ENCODE measurements at regions not wholly inside any gene's neighbourhood (a gene's known extent, or its start where the extent isn't known, plus 50 kb on each side); places are given as distances from the start of the nearest gene placed in this dataset.

DNA sequence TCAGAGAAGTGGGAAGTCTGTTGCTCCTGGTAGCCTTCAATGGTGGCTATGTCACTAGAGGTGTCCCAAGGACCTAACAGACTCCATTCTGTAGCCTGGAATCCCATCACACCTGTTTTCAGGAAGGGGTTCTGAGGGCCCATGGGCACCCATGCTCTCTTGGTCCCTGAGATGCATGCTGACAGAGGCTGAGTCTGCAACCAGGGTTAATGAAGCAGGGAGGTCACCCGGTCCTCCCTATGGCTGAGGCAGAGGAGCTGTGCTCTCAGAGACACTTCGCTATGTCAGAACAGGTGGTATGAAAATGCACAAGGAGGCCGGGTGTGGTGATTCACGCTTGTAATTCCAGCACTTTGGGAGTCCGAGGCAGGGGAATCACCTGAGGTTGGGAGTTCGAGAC, 452.1 kb downstream of the TCERG1L start:
- H3K9ac ChIP-seq (ENCODE audit: insufficient read depth in 1 of 2, low read length in 2 of 2) = no peak overlapping the region

DNA sequence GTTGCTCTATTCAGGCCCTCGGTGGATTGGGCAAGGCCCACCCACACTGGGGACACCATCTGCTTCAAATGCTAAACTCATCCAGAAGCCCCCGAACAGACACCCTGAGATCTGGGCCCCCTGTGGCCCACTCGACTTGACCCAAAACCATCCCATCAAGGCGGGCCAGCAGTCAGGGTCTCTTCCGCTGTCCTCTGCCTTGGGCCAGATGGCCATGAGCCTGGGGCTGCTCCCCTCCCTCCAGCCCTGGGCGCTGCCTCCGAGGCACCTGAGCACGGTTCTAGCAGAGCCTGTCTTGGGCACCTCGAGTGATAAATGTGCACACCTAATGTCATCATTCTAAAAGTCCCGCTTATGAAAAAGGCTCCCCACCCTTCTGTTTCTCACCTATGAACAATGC, 449.4 kb downstream of the TCERG1L start:
- DNase-seq = no peak
- Histone ChIP-seq H3K4me1 (ENCODE audit: control insufficient read depth in 5 of 5, insufficient read depth in 5 of 5, low read length in 5 of 5) (no peaks in the 10 kb centered on the region), H3K36me3 (ENCODE audit: control insufficient read depth in 4 of 4, insufficient read depth in 4 of 4, low read length in 4 of 4) (no peaks in the 10 kb centered on the region), H3K27me3 (ENCODE audit: control insufficient read depth in 3 of 3, insufficient read depth in 3 of 3, low read length in 2 of 3) (peaks cover 0 to 5% (median 0%) of the 10 kb centered on the region in 3 donors), H3K27ac (ENCODE audit: low read depth in 1 of 2, low read length in 1 of 2) (no peak overlapping the region), H3K9ac (ENCODE audit: insufficient read depth in 1 of 2, low read length in 2 of 2) (no peak overlapping the region), H3K4me3 (no peak overlapping the region), H3K9me3 (ENCODE audit: control insufficient read depth in 4 of 4, insufficient read depth in 3 of 4, low read length in 3 of 4) (peaks cover 0 to 7% (median 0%) of the 10 kb centered on the region in 4 donors)
- no peak for ATAC-seq (ENCODE audit: insufficient read depth, low FRiP score)
- TF ChIP-seq, protein P1, sequence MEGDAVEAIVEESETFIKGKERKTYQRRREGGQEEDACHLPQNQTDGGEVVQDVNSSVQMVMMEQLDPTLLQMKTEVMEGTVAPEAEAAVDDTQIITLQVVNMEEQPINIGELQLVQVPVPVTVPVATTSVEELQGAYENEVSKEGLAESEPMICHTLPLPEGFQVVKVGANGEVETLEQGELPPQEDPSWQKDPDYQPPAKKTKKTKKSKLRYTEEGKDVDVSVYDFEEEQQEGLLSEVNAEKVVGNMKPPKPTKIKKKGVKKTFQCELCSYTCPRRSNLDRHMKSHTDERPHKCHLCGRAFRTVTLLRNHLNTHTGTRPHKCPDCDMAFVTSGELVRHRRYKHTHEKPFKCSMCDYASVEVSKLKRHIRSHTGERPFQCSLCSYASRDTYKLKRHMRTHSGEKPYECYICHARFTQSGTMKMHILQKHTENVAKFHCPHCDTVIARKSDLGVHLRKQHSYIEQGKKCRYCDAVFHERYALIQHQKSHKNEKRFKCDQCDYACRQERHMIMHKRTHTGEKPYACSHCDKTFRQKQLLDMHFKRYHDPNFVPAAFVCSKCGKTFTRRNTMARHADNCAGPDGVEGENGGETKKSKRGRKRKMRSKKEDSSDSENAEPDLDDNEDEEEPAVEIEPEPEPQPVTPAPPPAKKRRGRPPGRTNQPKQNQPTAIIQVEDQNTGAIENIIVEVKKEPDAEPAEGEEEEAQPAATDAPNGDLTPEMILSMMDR (IDR thresholded peaks at IDR 0.05; ENCODE audit: control extremely low read depth, extremely low read depth) = no peak
- WGBS, 2 donors = 94 to 95% methylated on average over 10 of the region's 10 CpGs

More for the DNA sequence above, 452.1 kb downstream of the TCERG1L start:
- Histone ChIP-seq H3K27me3 (ENCODE audit: control insufficient read depth in 3 of 3, insufficient read depth in 3 of 3, low read length in 2 of 3) (peaks cover 0 to 5% (median 0%) of the 10 kb centered on the region in 3 donors), H3K36me3 (ENCODE audit: control insufficient read depth in 4 of 4, insufficient read depth in 4 of 4, low read length in 4 of 4) (no peaks in the 10 kb centered on the region), H3K9me3 (ENCODE audit: control insufficient read depth in 4 of 4, insufficient read depth in 3 of 4, low read length in 3 of 4) (peaks cover 0 to 12% (median 8%) of the 10 kb centered on the region in 4 donors), H3K4me1 (ENCODE audit: control insufficient read depth in 5 of 5, insufficient read depth in 5 of 5, low read length in 5 of 5) (no peaks in the 10 kb centered on the region), H3K27ac (ENCODE audit: low read depth in 1 of 2, low read length in 1 of 2) (no peak overlapping the region), H3K4me3 (no peak overlapping the region)
- TF ChIP-seq, protein P1 (IDR thresholded peaks at IDR 0.05; ENCODE audit: control extremely low read depth, extremely low read depth) = no peak
- ATAC-seq (ENCODE audit: insufficient read depth, low FRiP score) = no peak
- no peak for DNase-seq
- 85 to 94% methylated on average over 6 of the region's 6 CpGs for WGBS, 2 donors

DNA sequence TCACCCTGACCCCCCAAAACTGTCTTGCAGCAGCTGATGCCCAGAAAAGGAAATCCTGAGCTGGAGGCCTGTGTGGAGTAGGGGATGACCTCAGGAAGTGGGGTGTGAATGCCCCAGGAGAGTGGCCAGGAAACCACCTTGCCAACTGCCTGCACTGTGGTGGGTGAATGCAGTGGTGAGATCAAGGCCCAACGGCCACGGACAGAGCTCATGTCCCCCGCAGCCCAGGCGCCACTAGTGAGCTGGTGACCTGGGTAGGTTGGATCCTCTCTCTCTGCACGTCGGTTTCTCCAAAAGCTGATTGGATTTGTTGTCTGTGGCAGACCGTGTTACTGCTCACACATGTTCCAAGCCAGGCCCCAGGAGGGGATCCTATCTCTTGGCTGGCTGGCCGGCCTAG, 448.9 kb downstream of the TCERG1L start:
- Histone ChIP-seq H3K27me3 (ENCODE audit: control insufficient read depth in 3 of 3, insufficient read depth in 3 of 3, low read length in 2 of 3) (peaks cover 0 to 5% (median 0%) of the 10 kb centered on the region in 3 donors), H3K9me3 (ENCODE audit: control insufficient read depth in 4 of 4, insufficient read depth in 3 of 4, low read length in 3 of 4) (peaks cover 0 to 4% (median 0%) of the 10 kb centered on the region in 4 donors), H3K4me1 (ENCODE audit: control insufficient read depth in 5 of 5, insufficient read depth in 5 of 5, low read length in 5 of 5) (no peaks in the 10 kb centered on the region), H3K9ac (ENCODE audit: insufficient read depth in 1 of 2, low read length in 2 of 2) (no peak overlapping the region), H3K36me3 (ENCODE audit: control insufficient read depth in 4 of 4, insufficient read depth in 4 of 4, low read length in 4 of 4) (no peaks in the 10 kb centered on the region), H3K4me3 (no peak overlapping the region), H3K27ac (ENCODE audit: low read depth in 1 of 2, low read length in 1 of 2) (no peak overlapping the region)
- ATAC-seq (ENCODE audit: insufficient read depth, low FRiP score) (no peak), DNase-seq (no peak)
- TF ChIP-seq, protein P1 (IDR thresholded peaks at IDR 0.05; ENCODE audit: control extremely low read depth, extremely low read depth) = no peak
- 83 to 85% methylated on average over 8 of the region's 8 CpGs for WGBS, 2 donors

DNA sequence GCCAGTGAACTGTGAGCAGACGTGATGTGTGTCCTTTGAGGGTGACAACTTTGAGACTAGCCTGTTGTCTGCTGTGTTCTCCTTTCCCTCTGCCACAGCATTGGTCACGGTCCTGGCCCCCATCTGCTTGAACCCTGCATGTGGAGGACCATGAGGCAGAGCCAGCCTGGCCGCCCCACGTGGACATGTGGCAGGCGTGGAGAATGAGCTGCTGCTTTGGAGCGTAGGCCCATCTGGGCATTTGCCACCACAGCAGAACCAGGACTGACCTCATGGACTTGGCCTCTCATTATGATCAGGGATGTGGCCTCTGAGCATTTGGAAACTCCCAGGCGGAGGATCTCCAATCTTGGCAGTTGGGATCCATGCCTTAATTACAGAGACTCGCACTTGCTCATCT, 448.5 kb downstream of the TCERG1L start:
- DNase-seq (no peak), ATAC-seq (ENCODE audit: insufficient read depth, low FRiP score) (no peak)
- Histone ChIP-seq H3K9ac (ENCODE audit: insufficient read depth in 1 of 2, low read length in 2 of 2) (no peak overlapping the region), H3K27ac (ENCODE audit: low read depth in 1 of 2, low read length in 1 of 2) (no peak overlapping the region), H3K4me1 (ENCODE audit: control insufficient read depth in 5 of 5, insufficient read depth in 5 of 5, low read length in 5 of 5) (no peaks in the 10 kb centered on the region), H3K27me3 (ENCODE audit: control insufficient read depth in 3 of 3, insufficient read depth in 3 of 3, low read length in 2 of 3) (peaks cover 0 to 4% (median 0%) of the 10 kb centered on the region in 3 donors), H3K4me3 (no peak overlapping the region), H3K36me3 (ENCODE audit: control insufficient read depth in 4 of 4, insufficient read depth in 4 of 4, low read length in 4 of 4) (no peaks in the 10 kb centered on the region), H3K9me3 (ENCODE audit: control insufficient read depth in 4 of 4, insufficient read depth in 3 of 4, low read length in 3 of 4) (peaks cover 0 to 4% (median 0%) of the 10 kb centered on the region in 4 donors)
- 90 to 95% methylated on average over 8 of the region's 8 CpGs for WGBS, 2 donors
- TF ChIP-seq, protein P1 (IDR thresholded peaks at IDR 0.05; ENCODE audit: control extremely low read depth, extremely low read depth) = no peak
